ENCODE measurements at regions not wholly inside any gene's neighbourhood (a gene's known extent, or its start where the extent isn't known, plus 50 kb on each side); places are given as distances from the start of the nearest gene placed in this dataset.

DNA sequence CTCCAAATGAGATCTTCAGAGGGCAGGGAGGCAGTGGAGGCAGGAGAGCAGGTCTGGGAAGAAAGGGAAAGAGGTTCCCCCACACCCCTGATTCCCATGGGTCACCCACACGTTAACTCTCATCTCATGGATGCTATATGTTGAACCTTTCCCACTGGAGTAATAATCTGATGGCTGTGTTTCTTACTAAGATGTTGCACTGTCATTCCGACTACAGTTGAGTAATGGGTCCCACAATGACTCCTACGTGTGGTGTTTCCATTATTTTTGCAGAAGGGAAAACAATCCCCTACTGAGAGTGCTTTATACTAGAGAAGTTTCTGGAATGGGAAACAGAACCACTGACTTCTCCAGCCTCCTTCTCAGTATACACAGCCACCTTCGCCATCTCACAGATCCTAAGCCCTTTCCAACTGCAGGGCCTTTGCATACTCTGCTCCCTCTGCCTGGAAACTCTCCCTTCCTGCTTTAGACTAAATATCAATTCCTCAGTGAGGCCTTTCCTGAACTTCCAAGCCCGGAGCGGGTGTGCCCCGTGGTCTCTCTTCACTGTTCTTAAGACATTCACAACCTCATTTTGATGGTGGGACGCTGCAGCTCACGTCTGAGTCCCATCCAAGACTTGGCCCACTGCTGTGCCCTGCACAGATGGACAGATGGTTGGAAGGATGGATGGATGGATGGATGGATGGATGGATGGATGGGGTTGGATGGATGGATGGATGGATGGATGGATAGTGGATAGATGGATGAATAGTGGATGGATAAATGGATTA, 238.6 kb upstream of the PMEPA1 start:
- no peak for TF ChIP-seq POLR2AphosphoS5 (IDR thresholded peaks at IDR 0.05; ENCODE audit: low read length)
- TF ChIP-seq, protein P1, sequence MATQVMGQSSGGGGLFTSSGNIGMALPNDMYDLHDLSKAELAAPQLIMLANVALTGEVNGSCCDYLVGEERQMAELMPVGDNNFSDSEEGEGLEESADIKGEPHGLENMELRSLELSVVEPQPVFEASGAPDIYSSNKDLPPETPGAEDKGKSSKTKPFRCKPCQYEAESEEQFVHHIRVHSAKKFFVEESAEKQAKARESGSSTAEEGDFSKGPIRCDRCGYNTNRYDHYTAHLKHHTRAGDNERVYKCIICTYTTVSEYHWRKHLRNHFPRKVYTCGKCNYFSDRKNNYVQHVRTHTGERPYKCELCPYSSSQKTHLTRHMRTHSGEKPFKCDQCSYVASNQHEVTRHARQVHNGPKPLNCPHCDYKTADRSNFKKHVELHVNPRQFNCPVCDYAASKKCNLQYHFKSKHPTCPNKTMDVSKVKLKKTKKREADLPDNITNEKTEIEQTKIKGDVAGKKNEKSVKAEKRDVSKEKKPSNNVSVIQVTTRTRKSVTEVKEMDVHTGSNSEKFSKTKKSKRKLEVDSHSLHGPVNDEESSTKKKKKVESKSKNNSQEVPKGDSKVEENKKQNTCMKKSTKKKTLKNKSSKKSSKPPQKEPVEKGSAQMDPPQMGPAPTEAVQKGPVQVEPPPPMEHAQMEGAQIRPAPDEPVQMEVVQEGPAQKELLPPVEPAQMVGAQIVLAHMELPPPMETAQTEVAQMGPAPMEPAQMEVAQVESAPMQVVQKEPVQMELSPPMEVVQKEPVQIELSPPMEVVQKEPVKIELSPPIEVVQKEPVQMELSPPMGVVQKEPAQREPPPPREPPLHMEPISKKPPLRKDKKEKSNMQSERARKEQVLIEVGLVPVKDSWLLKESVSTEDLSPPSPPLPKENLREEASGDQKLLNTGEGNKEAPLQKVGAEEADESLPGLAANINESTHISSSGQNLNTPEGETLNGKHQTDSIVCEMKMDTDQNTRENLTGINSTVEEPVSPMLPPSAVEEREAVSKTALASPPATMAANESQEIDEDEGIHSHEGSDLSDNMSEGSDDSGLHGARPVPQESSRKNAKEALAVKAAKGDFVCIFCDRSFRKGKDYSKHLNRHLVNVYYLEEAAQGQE (IDR thresholded peaks at IDR 0.05; ENCODE audit: low read depth, low read length) = no peak
- no peak for TF ChIP-seq SREBF2 (IDR thresholded peaks at IDR 0.05; ENCODE audit: low read length)
- TF ChIP-seq POLR2A (IDR thresholded peaks at IDR 0.05; ENCODE audit: low read depth, low read length) = no peak
- TF ChIP-seq, protein P2, sequence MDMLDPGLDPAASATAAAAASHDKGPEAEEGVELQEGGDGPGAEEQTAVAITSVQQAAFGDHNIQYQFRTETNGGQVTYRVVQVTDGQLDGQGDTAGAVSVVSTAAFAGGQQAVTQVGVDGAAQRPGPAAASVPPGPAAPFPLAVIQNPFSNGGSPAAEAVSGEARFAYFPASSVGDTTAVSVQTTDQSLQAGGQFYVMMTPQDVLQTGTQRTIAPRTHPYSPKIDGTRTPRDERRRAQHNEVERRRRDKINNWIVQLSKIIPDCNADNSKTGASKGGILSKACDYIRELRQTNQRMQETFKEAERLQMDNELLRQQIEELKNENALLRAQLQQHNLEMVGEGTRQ (IDR thresholded peaks at IDR 0.05; ENCODE audit: borderline replicate concordance, low read depth, low read length) = no peak
- TF ChIP-seq STAT1 (conservative IDR thresholded peaks at IDR 0.05) = no peak
- no peak for TF ChIP-seq RAD21 (IDR thresholded peaks at IDR 0.05; ENCODE audit: insufficient read depth, low read depth, low read length)
- no peak for TF ChIP-seq SIX5 (IDR thresholded peaks at IDR 0.05; ENCODE audit: low read depth, low read length, severe bottlenecking)
- TF ChIP-seq, protein P3, sequence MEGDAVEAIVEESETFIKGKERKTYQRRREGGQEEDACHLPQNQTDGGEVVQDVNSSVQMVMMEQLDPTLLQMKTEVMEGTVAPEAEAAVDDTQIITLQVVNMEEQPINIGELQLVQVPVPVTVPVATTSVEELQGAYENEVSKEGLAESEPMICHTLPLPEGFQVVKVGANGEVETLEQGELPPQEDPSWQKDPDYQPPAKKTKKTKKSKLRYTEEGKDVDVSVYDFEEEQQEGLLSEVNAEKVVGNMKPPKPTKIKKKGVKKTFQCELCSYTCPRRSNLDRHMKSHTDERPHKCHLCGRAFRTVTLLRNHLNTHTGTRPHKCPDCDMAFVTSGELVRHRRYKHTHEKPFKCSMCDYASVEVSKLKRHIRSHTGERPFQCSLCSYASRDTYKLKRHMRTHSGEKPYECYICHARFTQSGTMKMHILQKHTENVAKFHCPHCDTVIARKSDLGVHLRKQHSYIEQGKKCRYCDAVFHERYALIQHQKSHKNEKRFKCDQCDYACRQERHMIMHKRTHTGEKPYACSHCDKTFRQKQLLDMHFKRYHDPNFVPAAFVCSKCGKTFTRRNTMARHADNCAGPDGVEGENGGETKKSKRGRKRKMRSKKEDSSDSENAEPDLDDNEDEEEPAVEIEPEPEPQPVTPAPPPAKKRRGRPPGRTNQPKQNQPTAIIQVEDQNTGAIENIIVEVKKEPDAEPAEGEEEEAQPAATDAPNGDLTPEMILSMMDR (IDR thresholded peaks at IDR 0.05 in 2 of 3, conservative IDR thresholded peaks at IDR 0.05 in 1 of 3; ENCODE audit: control insufficient read depth in 2 of 3, extremely low read depth in 1 of 3, insufficient read depth in 1 of 3, low read depth in 3 of 3, low read length in 3 of 3) = no peak
- no peak for TF ChIP-seq HDAC2 (IDR thresholded peaks at IDR 0.05)

All from GM12878 (cell line).